Uterus (tissue), 2 donors: ENCODE measurements at regions not wholly inside any gene's neighbourhood (a gene's known extent, or its start where the extent isn't known, plus 50 kb on each side); places are given as distances from the start of the nearest gene placed in this dataset.

Source experiments
- POLR2A ChIP-seq, 2 donors: fragments of 450-650 bp; IDR thresholded peaks; one replicate each; pipeline ENCODE4 v1.6.1; 2016; ENCODE audit warnings: antibody characterized with exemption in 2 of 2, mild to moderate bottlenecking in 1 of 2, moderate library complexity in 1 of 2
- TF ChIP-seq, protein P1 (sequence below), 4 experiments: fragments of 200-600 bp in 2 of 4; fragments of 450-650 bp in 2 of 4; sonication (generic) in 2 of 4; IDR thresholded peaks; one replicate each; pipeline ENCODE4 v1.5.1; 2016 to 2019; ENCODE audit warnings: antibody characterized with exemption in 4 of 4, mild to moderate bottlenecking in 2 of 4, moderate library complexity in 1 of 4

DNA sequence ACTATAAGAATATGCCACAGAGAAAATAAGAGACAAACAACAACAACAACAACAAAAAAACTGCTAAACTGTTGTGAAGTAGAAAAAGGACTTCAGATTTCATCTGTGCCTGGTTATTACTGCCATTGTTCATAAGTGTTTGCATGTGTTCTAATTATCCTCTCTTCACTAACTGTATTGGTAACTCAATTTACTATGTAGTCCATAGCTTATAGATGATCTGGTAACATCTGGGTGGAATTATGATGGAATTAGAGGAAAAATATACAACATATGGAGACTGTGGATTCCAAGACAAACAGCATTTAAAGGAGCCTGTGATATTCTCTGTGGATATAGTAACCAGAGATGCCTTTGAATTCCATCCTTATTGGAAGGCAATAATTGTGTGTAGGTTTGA is 1891.5 kb upstream of the PIK3C3 start:
- TF ChIP-seq, protein P1, sequence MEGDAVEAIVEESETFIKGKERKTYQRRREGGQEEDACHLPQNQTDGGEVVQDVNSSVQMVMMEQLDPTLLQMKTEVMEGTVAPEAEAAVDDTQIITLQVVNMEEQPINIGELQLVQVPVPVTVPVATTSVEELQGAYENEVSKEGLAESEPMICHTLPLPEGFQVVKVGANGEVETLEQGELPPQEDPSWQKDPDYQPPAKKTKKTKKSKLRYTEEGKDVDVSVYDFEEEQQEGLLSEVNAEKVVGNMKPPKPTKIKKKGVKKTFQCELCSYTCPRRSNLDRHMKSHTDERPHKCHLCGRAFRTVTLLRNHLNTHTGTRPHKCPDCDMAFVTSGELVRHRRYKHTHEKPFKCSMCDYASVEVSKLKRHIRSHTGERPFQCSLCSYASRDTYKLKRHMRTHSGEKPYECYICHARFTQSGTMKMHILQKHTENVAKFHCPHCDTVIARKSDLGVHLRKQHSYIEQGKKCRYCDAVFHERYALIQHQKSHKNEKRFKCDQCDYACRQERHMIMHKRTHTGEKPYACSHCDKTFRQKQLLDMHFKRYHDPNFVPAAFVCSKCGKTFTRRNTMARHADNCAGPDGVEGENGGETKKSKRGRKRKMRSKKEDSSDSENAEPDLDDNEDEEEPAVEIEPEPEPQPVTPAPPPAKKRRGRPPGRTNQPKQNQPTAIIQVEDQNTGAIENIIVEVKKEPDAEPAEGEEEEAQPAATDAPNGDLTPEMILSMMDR (IDR thresholded peaks at IDR 0.05): no peak
- no peak for TF ChIP-seq POLR2A (IDR thresholded peaks at IDR 0.05)
